K562 (cell line): ENCODE measurements at regions not wholly inside any gene's neighbourhood (a gene's known extent, or its start where the extent isn't known, plus 50 kb on each side); places are given as distances from the start of the nearest gene placed in this dataset.

Experiments
- ATAC-seq: fragments of 200-7000 bp; cut with Tn5 transposase; 3 replicates; pipeline ENCODE4 v1.9.1; 2020; ENCODE audit warnings: moderate library complexity
- BruUV-seq: library from RNA; stranded (reverse); fragments of 400-500 nt; replicated peaks from 2 replicates; lab custom pipeline; 2021; lab: Mats Ljungman, UMichigan
- CTCF ChIA-PET: fragments of 300-600 bp; formaldehyde crosslinking; extraction: SDS; loops from one replicate; lab custom pipeline; 2021; ENCODE audit warnings: low intra/inter-chr PET ratio; lab: Yijun Ruan, JAX
- POLR2A ChIA-PET: fragments of 300-600, 350-650 bp; sonication (Branson Sonifier 250); formaldehyde crosslinking; extraction: SDS; loops from one replicate; lab custom pipeline; 2021; ENCODE audit warnings: antibody characterized with exemption, inconsistent platforms; lab: Yijun Ruan, JAX
- DNase-seq, 4 experiments: peaks; one replicate each; pipeline versions ENCODE4 v3.0.0 to v3.0.0-alpha.2; 2011 to 2018; ENCODE audit warnings: low spot score in 3 of 4, mixed read lengths in 3 of 4; ENCODE audit errors: extremely low read depth in 1 of 4
- FAIRE-seq: peaks from 2 replicates; lab custom pipeline; 2011; peaks lifted over from hg19 to GRCh38; lab: Jason Lieb, UNC
- H2AFZ ChIP-seq: 2 replicates; pipeline ENCODE4 v1.6.0; 2011; ENCODE audit warnings: low read depth, low read length, control low read depth, inconsistent platforms
- H3K27ac ChIP-seq: fragments of 200-600 bp; 3 replicates; pipeline ENCODE4 v1.8.0; 2011; ENCODE audit warnings: low read depth, mild to moderate bottlenecking, control low read depth, inconsistent platforms, low read length, moderate library complexity, mixed read lengths; ENCODE audit errors: extremely low read depth
- H3K27me3 ChIP-seq, 2 experiments: fragments of 300-600 bp in 1 of 2; 2 replicates in 1 of 2; 3 replicates in 1 of 2; pipeline versions ENCODE4 v1.6.0 to v1.8.0; 2011; ENCODE audit warnings: inconsistent platforms in 2 of 2, low read length in 2 of 2, mild to moderate bottlenecking in 1 of 2, mixed read lengths in 1 of 2, moderate library complexity in 1 of 2; ENCODE audit not compliant: control insufficient read depth in 2 of 2, insufficient read depth in 2 of 2
- H3K36me3 ChIP-seq: fragments of 300-600 bp; 3 replicates; pipeline ENCODE4 v1.8.0; 2011; ENCODE audit warnings: mild to moderate bottlenecking, low read length, inconsistent platforms; ENCODE audit not compliant: control insufficient read depth, insufficient read depth
- H3K4me1 ChIP-seq, 2 experiments: fragments of 200-600 bp in 1 of 2; replicated peaks in 1 of 2; 2 replicates in 1 of 2; 3 replicates in 1 of 2; pipeline versions ENCODE4 v1.5.1 to v1.8.0; 2011; ENCODE audit warnings: inconsistent platforms in 2 of 2, low read length in 2 of 2, mild to moderate bottlenecking in 1 of 2, mixed read lengths in 1 of 2, moderate library complexity in 1 of 2; ENCODE audit not compliant: control insufficient read depth in 2 of 2, insufficient read depth in 2 of 2
- H3K4me2 ChIP-seq: 2 replicates; pipeline ENCODE4 v1.6.1; 2011; ENCODE audit warnings: low read length, control low read depth, inconsistent platforms, mixed read lengths; ENCODE audit not compliant: insufficient read depth
- H3K4me3 ChIP-seq: fragments of 200-600 bp; sonication (generic), shearing (Covaris generic); 2 replicates; pipeline ENCODE4 v1.5.1; 2016; ENCODE audit warnings: control low read depth, inconsistent platforms
- H3K79me2 ChIP-seq: fragments of 200-600 bp; 3 replicates; pipeline ENCODE4 v1.8.0; 2011; ENCODE audit warnings: low read length, inconsistent platforms; ENCODE audit not compliant: control insufficient read depth, insufficient read depth
- H3K9ac ChIP-seq, 2 experiments: 2 replicates each; pipeline versions ENCODE4 v1.6.0 to v1.6.1; 2011; ENCODE audit warnings: low read depth in 2 of 2, low read length in 2 of 2, control low read depth in 1 of 2, inconsistent platforms in 1 of 2, mild to moderate bottlenecking in 1 of 2, mixed read lengths in 1 of 2; ENCODE audit not compliant: insufficient read depth in 1 of 2
- H3K9me1 ChIP-seq: one replicate; pipeline ENCODE4 v1.6.0; 2011; ENCODE audit warnings: inconsistent platforms, mild to moderate bottlenecking, low read length, moderate library complexity; ENCODE audit not compliant: control insufficient read depth, insufficient read depth
- H3K9me3 ChIP-seq: replicated peaks from 2 replicates; pipeline ENCODE4 v1.5.1; 2011; ENCODE audit warnings: low read depth, low read length, inconsistent platforms; ENCODE audit not compliant: control insufficient read depth, insufficient read depth
- H4K20me1 ChIP-seq: replicated peaks from 2 replicates; pipeline ENCODE4 v1.6.1; 2011; ENCODE audit warnings: low read length, inconsistent platforms, mixed read lengths; ENCODE audit not compliant: control insufficient read depth, insufficient read depth
- THAP12 ChIP-seq: fragments of 250-450 bp; sonication (Bioruptor Pico); IDR thresholded peaks from 2 replicates; pipeline ENCODE4 v1.9.0; 2021; ENCODE audit warnings: mild to moderate bottlenecking, inconsistent platforms
- XRCC3 ChIP-seq: fragments of 450-650 bp; IDR thresholded peaks from 2 replicates; pipeline ENCODE4 v1.6.1; 2017; ENCODE audit warnings: mild to moderate bottlenecking, moderate library complexity
- ZNF143 ChIP-seq: sonication (generic); formaldehyde crosslinking; IDR thresholded peaks from 2 replicates; pipeline ENCODE4 v1.9.0; 2022; ENCODE audit warnings: mild to moderate bottlenecking, missing genetic modification reagents
- WGBS: fragments of 100-300 bp; shearing (Covaris generic); methylation state at CpG from one replicate; pipeline ENCODE4 v1.1.6; 2016; ENCODE audit warnings: low coverage, mixed read lengths; ENCODE audit not compliant: insufficient coverage; ENCODE audit errors: missing lambda C conversion rate; 5-methylcytosine and 5-hydroxymethylcytosine counted together
- in situ Hi-C: fragments of 300-500 bp; cut with MboI; formaldehyde crosslinking; loops from 4 replicates; pipeline ENCODE4 v1.15.0; 2018; ENCODE audit warnings: inconsistent platforms, mixed read lengths
- intact Hi-C: fragments of 100-400 bp; cut with micrococcal nuclease; formaldehyde crosslinking; loops from 2 replicates; pipeline ENCODE4 v1.14.2; 2022
- TF ChIP-seq, protein P1 (sequence below): fragments of 200-800 bp; sonication (Bioruptor generic); IDR thresholded peaks from 2 replicates; pipeline ENCODE4 v1.6.1; 2017; ENCODE audit warnings: missing genetic modification characterization, missing compliant biosample characterization

- Histone ChIP-seq H3K27me3 (no peaks in the 10 kb centered on the region), H3K27ac (no peak overlapping the region), H2AFZ (no peak overlapping the region), H3K36me3 (no peaks in the 10 kb centered on the region), H3K4me3 (no peak overlapping the region), H3K9ac (no peak overlapping the region), H3K9me1 (no peaks in the 10 kb centered on the region), H3K4me1 (no peaks in the 10 kb centered on the region), H3K79me2 (no peaks in the 10 kb centered on the region), H3K9me3 (no peaks in the 10 kb centered on the region; the same call in 1 of the 2 replicates), H4K20me1 (no peaks in the 10 kb centered on the region), H3K4me2 (no peak overlapping the region)
- FAIRE-seq (no peak), DNase-seq (no peak), ATAC-seq (no peak)
- WGBS = 3% methylated on average over 4 of the region's 4 CpGs
- in situ Hi-C loops = no loop called here
- POLR2A ChIA-PET = no interaction called here
- TF ChIP-seq ZNF143 (no peak), XRCC3 (no peak), THAP12 (CRISPR knock-in tag) (no peak)
- TF ChIP-seq, protein P1, sequence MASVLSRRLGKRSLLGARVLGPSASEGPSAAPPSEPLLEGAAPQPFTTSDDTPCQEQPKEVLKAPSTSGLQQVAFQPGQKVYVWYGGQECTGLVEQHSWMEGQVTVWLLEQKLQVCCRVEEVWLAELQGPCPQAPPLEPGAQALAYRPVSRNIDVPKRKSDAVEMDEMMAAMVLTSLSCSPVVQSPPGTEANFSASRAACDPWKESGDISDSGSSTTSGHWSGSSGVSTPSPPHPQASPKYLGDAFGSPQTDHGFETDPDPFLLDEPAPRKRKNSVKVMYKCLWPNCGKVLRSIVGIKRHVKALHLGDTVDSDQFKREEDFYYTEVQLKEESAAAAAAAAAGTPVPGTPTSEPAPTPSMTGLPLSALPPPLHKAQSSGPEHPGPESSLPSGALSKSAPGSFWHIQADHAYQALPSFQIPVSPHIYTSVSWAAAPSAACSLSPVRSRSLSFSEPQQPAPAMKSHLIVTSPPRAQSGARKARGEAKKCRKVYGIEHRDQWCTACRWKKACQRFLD = no peak
- CTCF ChIA-PET = no interaction called here
- intact Hi-C loops = no loop called here
- BruUV-seq = no TSS peak
Measured at GRCh38 chr7:119439192-119439591, 833.8 kb upstream of the KCND2 start.
